ENCODE measurements at regions not wholly inside any gene's neighbourhood (a gene's known extent, or its start where the extent isn't known, plus 50 kb on each side); places are given as distances from the start of the nearest gene placed in this dataset.

GRCh38 chr11:134883484-134883883, 471.4 kb upstream of the B3GAT1 start:
- ATAC-seq: no peak

GRCh38 chr11:134882671-134883297, 470.7 kb upstream of the B3GAT1 start:
- no peak for ATAC-seq
- TF ChIP-seq SNAI2 (CRISPR knock-in tag; IDR thresholded peaks at IDR 0.05) (no peak), ZNF70 (CRISPR knock-in tag; IDR thresholded peaks at IDR 0.05) (no peak), PATZ1 (CRISPR knock-in tag; IDR thresholded peaks at IDR 0.05; ENCODE audit: borderline replicate concordance) (no peak), ESRRG (CRISPR knock-in tag; IDR thresholded peaks at IDR 0.05) (no peak), CREB5 (CRISPR knock-in tag; IDR thresholded peaks at IDR 0.05; ENCODE audit: low read depth) (no peak), ISL1 (CRISPR knock-in tag; IDR thresholded peaks at IDR 0.05) (no peak), ZC3H10 (CRISPR knock-in tag; IDR thresholded peaks at IDR 0.05) (no peak), ARNTL (CRISPR knock-in tag; IDR thresholded peaks at IDR 0.05; ENCODE audit: borderline replicate concordance, low read depth) (no peak), POU6F1 (CRISPR knock-in tag; IDR thresholded peaks at IDR 0.05; ENCODE audit: borderline replicate concordance, low read depth) (no peak), PPARA (CRISPR knock-in tag; IDR thresholded peaks at IDR 0.05; ENCODE audit: borderline replicate concordance) (no peak), ZFP30 (CRISPR knock-in tag; IDR thresholded peaks at IDR 0.05) (no peak), TCF4 (CRISPR knock-in tag; IDR thresholded peaks at IDR 0.05; ENCODE audit: borderline replicate concordance) (no peak), BACH2 (CRISPR knock-in tag; IDR thresholded peaks at IDR 0.05; ENCODE audit: borderline replicate concordance) (no peak), ZFP3 (CRISPR knock-in tag; IDR thresholded peaks at IDR 0.05) (no peak), CSDC2 (CRISPR knock-in tag; IDR thresholded peaks at IDR 0.05) (no peak), TOX (CRISPR knock-in tag; IDR thresholded peaks at IDR 0.05; ENCODE audit: borderline replicate concordance) (no peak)

More at GRCh38 chr11:134883484-134883883, 471.4 kb upstream of the B3GAT1 start:
- TF ChIP-seq TSHZ2 (CRISPR knock-in tag; IDR thresholded peaks at IDR 0.05) (no peak), ZC3H10 (CRISPR knock-in tag; IDR thresholded peaks at IDR 0.05) (no peak), TCF4 (CRISPR knock-in tag; IDR thresholded peaks at IDR 0.05; ENCODE audit: borderline replicate concordance) (no peak), OSR1 (CRISPR knock-in tag; IDR thresholded peaks at IDR 0.05) (no peak), ESRRG (CRISPR knock-in tag; IDR thresholded peaks at IDR 0.05) (no peak), ZFP3 (CRISPR knock-in tag; IDR thresholded peaks at IDR 0.05) (no peak), ZNF565 (CRISPR knock-in tag; conservative IDR thresholded peaks at IDR 0.05; ENCODE audit: low read depth) (no peak), BACH2 (CRISPR knock-in tag; IDR thresholded peaks at IDR 0.05; ENCODE audit: borderline replicate concordance) (no peak), ZNF8 (CRISPR knock-in tag; IDR thresholded peaks at IDR 0.05) (no peak), PPARA (CRISPR knock-in tag; IDR thresholded peaks at IDR 0.05; ENCODE audit: borderline replicate concordance) (no peak), ARNTL (CRISPR knock-in tag; IDR thresholded peaks at IDR 0.05; ENCODE audit: borderline replicate concordance, low read depth) (no peak), PATZ1 (CRISPR knock-in tag; IDR thresholded peaks at IDR 0.05; ENCODE audit: borderline replicate concordance) (no peak), RARB (CRISPR knock-in tag; IDR thresholded peaks at IDR 0.05) (no peak), CSDC2 (CRISPR knock-in tag; IDR thresholded peaks at IDR 0.05) (no peak), TOX (CRISPR knock-in tag; IDR thresholded peaks at IDR 0.05; ENCODE audit: borderline replicate concordance) (no peak), CSRNP3 (CRISPR knock-in tag; IDR thresholded peaks at IDR 0.05) (no peak), ZNF70 (CRISPR knock-in tag; IDR thresholded peaks at IDR 0.05) (no peak), ZFP30 (CRISPR knock-in tag; IDR thresholded peaks at IDR 0.05) (no peak)
